ENCODE measurements at regions not wholly inside any gene's neighbourhood (a gene's known extent, or its start where the extent isn't known, plus 50 kb on each side); places are given as distances from the start of the nearest gene placed in this dataset.
"Not testable (repeated sequence)": the region's sequence is repeated elsewhere in the genome, so short reads cannot be mapped to it uniquely, and the experiment has no call there.

- no peak overlapping the region for H3K9ac ChIP-seq (ENCODE audit: low read length in 5 of 5)
- H3K4me3 ChIP-seq (ENCODE audit: low read depth in 1 of 5, low read length in 5 of 5) = no peak overlapping the region
- no peaks in the 10 kb centered on the region for H3K27me3 ChIP-seq (ENCODE audit: control insufficient read depth in 5 of 5, insufficient read depth in 4 of 5, low read length in 5 of 5)
- H3K27ac ChIP-seq (ENCODE audit: low read depth, low read length) = no peak overlapping the region
- no peaks in the 10 kb centered on the region for H3K36me3 ChIP-seq (ENCODE audit: control insufficient read depth in 5 of 5, insufficient read depth in 5 of 5, low read length in 5 of 5)
- H3K9me3 ChIP-seq (ENCODE audit: control insufficient read depth in 5 of 5, low read length in 5 of 5) = no peaks in the 10 kb centered on the region
- H3K4me1 ChIP-seq (ENCODE audit: control insufficient read depth in 5 of 5, insufficient read depth in 5 of 5, low read length in 5 of 5) = peaks cover 0 to 8% (median 0%) of the 10 kb centered on the region in 5 donors
Observed at GRCh38 chr1:88330201-88330600, 353.9 kb upstream of the PKN2 start.

- Histone ChIP-seq H3K4me3 (ENCODE audit: low read depth in 1 of 5, low read length in 5 of 5) (peak overlapping the region in 1 of 5 donors; percentile 4), H3K9ac (ENCODE audit: low read length in 5 of 5) (no peak overlapping the region), H3K36me3 (ENCODE audit: control insufficient read depth in 5 of 5, insufficient read depth in 5 of 5, low read length in 5 of 5) (no peaks in the 10 kb centered on the region), H3K4me1 (ENCODE audit: control insufficient read depth in 5 of 5, insufficient read depth in 5 of 5, low read length in 5 of 5) (peaks cover 0 to 4% (median 0%) of the 10 kb centered on the region in 5 donors), H3K9me3 (ENCODE audit: control insufficient read depth in 5 of 5, low read length in 5 of 5) (no peaks in the 10 kb centered on the region), H3K27ac (ENCODE audit: low read depth, low read length) (no peak overlapping the region), H3K27me3 (ENCODE audit: control insufficient read depth in 5 of 5, insufficient read depth in 4 of 5, low read length in 5 of 5) (no peaks in the 10 kb centered on the region)
Observed at GRCh38 chr1:88333086-88333695, 350.9 kb upstream of the PKN2 start.

GRCh38 chr1:88341447-88341846 is 342.6 kb upstream of the PKN2 start:
- Histone ChIP-seq H3K4me3 (ENCODE audit: low read depth in 1 of 5, low read length in 5 of 5) (no peak overlapping the region), H3K9me3 (ENCODE audit: control insufficient read depth in 5 of 5, low read length in 5 of 5) (peaks cover 0 to 3% (median 0%) of the 10 kb centered on the region in 5 donors), H3K36me3 (ENCODE audit: control insufficient read depth in 5 of 5, insufficient read depth in 5 of 5, low read length in 5 of 5) (no peaks in the 10 kb centered on the region), H3K27me3 (ENCODE audit: control insufficient read depth in 5 of 5, insufficient read depth in 4 of 5, low read length in 5 of 5) (no peaks in the 10 kb centered on the region), H3K27ac (ENCODE audit: low read depth, low read length) (no peak overlapping the region), H3K9ac (ENCODE audit: low read length in 5 of 5) (no peak overlapping the region), H3K4me1 (ENCODE audit: control insufficient read depth in 5 of 5, insufficient read depth in 5 of 5, low read length in 5 of 5) (no peaks in the 10 kb centered on the region)

- H3K27ac ChIP-seq (ENCODE audit: low read depth, low read length); H3K9ac ChIP-seq (ENCODE audit: low read length in 5 of 5); H3K9me3 ChIP-seq (ENCODE audit: control insufficient read depth in 5 of 5, low read length in 5 of 5); H3K4me1 ChIP-seq (ENCODE audit: control insufficient read depth in 5 of 5, insufficient read depth in 5 of 5, low read length in 5 of 5); H3K27me3 ChIP-seq (ENCODE audit: control insufficient read depth in 5 of 5, insufficient read depth in 4 of 5, low read length in 5 of 5); H3K36me3 ChIP-seq (ENCODE audit: control insufficient read depth in 5 of 5, insufficient read depth in 5 of 5, low read length in 5 of 5); H3K4me3 ChIP-seq (ENCODE audit: low read depth in 1 of 5, low read length in 5 of 5): not testable (repeated sequence)
Observed at GRCh38 chr1:88342081-88342480, 342.0 kb upstream of the PKN2 start.

GRCh38 chr1:88350648-88351047 is 333.4 kb upstream of the PKN2 start:
- no peaks in the 10 kb centered on the region for H3K36me3 ChIP-seq (ENCODE audit: control insufficient read depth in 5 of 5, insufficient read depth in 5 of 5, low read length in 5 of 5)
- H3K27me3 ChIP-seq (ENCODE audit: control insufficient read depth in 5 of 5, insufficient read depth in 4 of 5, low read length in 5 of 5) = no peaks in the 10 kb centered on the region
- H3K4me3 ChIP-seq (ENCODE audit: low read depth in 1 of 5, low read length in 5 of 5) = no peak overlapping the region
- H3K27ac ChIP-seq (ENCODE audit: low read depth, low read length) = no peak overlapping the region
- no peaks in the 10 kb centered on the region for H3K4me1 ChIP-seq (ENCODE audit: control insufficient read depth in 5 of 5, insufficient read depth in 5 of 5, low read length in 5 of 5)
- H3K9me3 ChIP-seq (ENCODE audit: control insufficient read depth in 5 of 5, low read length in 5 of 5) = no peaks in the 10 kb centered on the region
- no peak overlapping the region for H3K9ac ChIP-seq (ENCODE audit: low read length in 5 of 5)

- H3K9ac ChIP-seq (ENCODE audit: low read length in 5 of 5) = no peak overlapping the region
- no peak overlapping the region for H3K27ac ChIP-seq (ENCODE audit: low read depth, low read length)
- no peaks in the 10 kb centered on the region for H3K9me3 ChIP-seq (ENCODE audit: control insufficient read depth in 5 of 5, low read length in 5 of 5)
- H3K27me3 ChIP-seq (ENCODE audit: control insufficient read depth in 5 of 5, insufficient read depth in 4 of 5, low read length in 5 of 5) = no peaks in the 10 kb centered on the region
- H3K4me3 ChIP-seq (ENCODE audit: low read depth in 1 of 5, low read length in 5 of 5) = no peak overlapping the region
- no peaks in the 10 kb centered on the region for H3K36me3 ChIP-seq (ENCODE audit: control insufficient read depth in 5 of 5, insufficient read depth in 5 of 5, low read length in 5 of 5)
- H3K4me1 ChIP-seq (ENCODE audit: control insufficient read depth in 5 of 5, insufficient read depth in 5 of 5, low read length in 5 of 5) = no peaks in the 10 kb centered on the region
Observed at GRCh38 chr1:88351960-88352359, 332.1 kb upstream of the PKN2 start.

- H3K9me3 ChIP-seq (ENCODE audit: control insufficient read depth in 5 of 5, low read length in 5 of 5) = no peaks in the 10 kb centered on the region
- H3K9ac ChIP-seq (ENCODE audit: low read length in 5 of 5) = no peak overlapping the region
- no peaks in the 10 kb centered on the region for H3K4me1 ChIP-seq (ENCODE audit: control insufficient read depth in 5 of 5, insufficient read depth in 5 of 5, low read length in 5 of 5)
- H3K27me3 ChIP-seq (ENCODE audit: control insufficient read depth in 5 of 5, insufficient read depth in 4 of 5, low read length in 5 of 5) = no peaks in the 10 kb centered on the region
- H3K36me3 ChIP-seq (ENCODE audit: control insufficient read depth in 5 of 5, insufficient read depth in 5 of 5, low read length in 5 of 5) = no peaks in the 10 kb centered on the region
- H3K4me3 ChIP-seq (ENCODE audit: low read depth in 1 of 5, low read length in 5 of 5) = no peak overlapping the region
- no peak overlapping the region for H3K27ac ChIP-seq (ENCODE audit: low read depth, low read length)
Observed at GRCh38 chr1:88354256-88354655, 329.8 kb upstream of the PKN2 start.

- Histone ChIP-seq H3K9ac (ENCODE audit: low read length in 5 of 5) (no peak overlapping the region), H3K27me3 (ENCODE audit: control insufficient read depth in 5 of 5, insufficient read depth in 4 of 5, low read length in 5 of 5) (no peaks in the 10 kb centered on the region), H3K9me3 (ENCODE audit: control insufficient read depth in 5 of 5, low read length in 5 of 5) (no peaks in the 10 kb centered on the region), H3K27ac (ENCODE audit: low read depth, low read length) (no peak overlapping the region), H3K4me1 (ENCODE audit: control insufficient read depth in 5 of 5, insufficient read depth in 5 of 5, low read length in 5 of 5) (no peaks in the 10 kb centered on the region), H3K4me3 (ENCODE audit: low read depth in 1 of 5, low read length in 5 of 5) (no peak overlapping the region), H3K36me3 (ENCODE audit: control insufficient read depth in 5 of 5, insufficient read depth in 5 of 5, low read length in 5 of 5) (no peaks in the 10 kb centered on the region)
Observed at GRCh38 chr1:88357729-88358128, 326.3 kb upstream of the PKN2 start.

- H3K4me3 ChIP-seq (ENCODE audit: low read depth in 1 of 5, low read length in 5 of 5) = no peak overlapping the region
- H3K27ac ChIP-seq (ENCODE audit: low read depth, low read length) = no peak overlapping the region
- H3K9me3 ChIP-seq (ENCODE audit: control insufficient read depth in 5 of 5, low read length in 5 of 5) = no peaks in the 10 kb centered on the region
- H3K9ac ChIP-seq (ENCODE audit: low read length in 5 of 5) = no peak overlapping the region
- no peaks in the 10 kb centered on the region for H3K27me3 ChIP-seq (ENCODE audit: control insufficient read depth in 5 of 5, insufficient read depth in 4 of 5, low read length in 5 of 5)
- no peaks in the 10 kb centered on the region for H3K36me3 ChIP-seq (ENCODE audit: control insufficient read depth in 5 of 5, insufficient read depth in 5 of 5, low read length in 5 of 5)
- H3K4me1 ChIP-seq (ENCODE audit: control insufficient read depth in 5 of 5, insufficient read depth in 5 of 5, low read length in 5 of 5) = no peaks in the 10 kb centered on the region
Observed at GRCh38 chr1:88371436-88372023, 312.5 kb upstream of the PKN2 start.

GRCh38 chr1:88375977-88376376 is 308.1 kb upstream of the PKN2 start:
- Histone ChIP-seq H3K9me3 (ENCODE audit: control insufficient read depth in 5 of 5, low read length in 5 of 5) (no peaks in the 10 kb centered on the region), H3K4me3 (ENCODE audit: low read depth in 1 of 5, low read length in 5 of 5) (no peak overlapping the region), H3K27me3 (ENCODE audit: control insufficient read depth in 5 of 5, insufficient read depth in 4 of 5, low read length in 5 of 5) (no peaks in the 10 kb centered on the region), H3K27ac (ENCODE audit: low read depth, low read length) (no peak overlapping the region), H3K4me1 (ENCODE audit: control insufficient read depth in 5 of 5, insufficient read depth in 5 of 5, low read length in 5 of 5) (no peaks in the 10 kb centered on the region), H3K36me3 (ENCODE audit: control insufficient read depth in 5 of 5, insufficient read depth in 5 of 5, low read length in 5 of 5) (no peaks in the 10 kb centered on the region), H3K9ac (ENCODE audit: low read length in 5 of 5) (no peak overlapping the region)

Measured in subcutaneous abdominal adipose tissue (tissue), 5 donors.